ENCODE measurements at regions not wholly inside any gene's neighbourhood (a gene's known extent, or its start where the extent isn't known, plus 50 kb on each side); places are given as distances from the start of the nearest gene placed in this dataset.

GRCh38 chr3:161852744-161853143, 356.1 kb downstream of the OTOL1 start:
- H2AK5ac ChIP-seq (ENCODE audit: low read length): no peak overlapping the region
- H2BK5ac ChIP-seq (ENCODE audit: low read length): no peak overlapping the region
- H2BK120ac ChIP-seq (ENCODE audit: low read depth, low read length): peak overlapping the region; percentile 32
- H3K79me2 ChIP-seq (ENCODE audit: control insufficient read depth, insufficient read depth, low read length): no peaks in the 10 kb centered on the region
- peak overlapping the region; percentile 21 for H3K4ac ChIP-seq (ENCODE audit: low read depth, low read length)
- no peak overlapping the region for H3K56ac ChIP-seq (ENCODE audit: low read length)
- no peak for DNase-seq
- no peak overlapping the region for H3K4me3 ChIP-seq (ENCODE audit: low read length)
- H3K36me3 ChIP-seq (ENCODE audit: control insufficient read depth, insufficient read depth, low read length): no peaks in the 10 kb centered on the region
- no peak overlapping the region for H3K23ac ChIP-seq (ENCODE audit: low read length)
- no peak overlapping the region for H3K27ac ChIP-seq (ENCODE audit: low read depth, low read length)
- peak overlapping the region; percentile 82 for H3K18ac ChIP-seq (ENCODE audit: low read length)
- no peak overlapping the region for H3K9ac ChIP-seq (ENCODE audit: low read length)
- H3K4me2 ChIP-seq (ENCODE audit: low read length): no peak overlapping the region
- no peak overlapping the region for H2BK15ac ChIP-seq (replicated peaks; ENCODE audit: low read depth)
- no CpG with 5 or more reads among the region's 9 CpGs for WGBS (ENCODE audit: extremely low coverage, insufficient coverage, low lambda C conversion rate)
- no peak overlapping the region for H4K5ac ChIP-seq (ENCODE audit: low read length)
- no peaks in the 10 kb centered on the region for H3K79me1 ChIP-seq (ENCODE audit: low read length)
- no peaks in the 10 kb centered on the region for H3K4me1 ChIP-seq (ENCODE audit: control insufficient read depth, low read depth, low read length)
- no peak overlapping the region for H4K8ac ChIP-seq (ENCODE audit: low read depth, low read length)
- H3K27me3 ChIP-seq (ENCODE audit: insufficient read depth, low read length, poor library complexity): no peaks in the 10 kb centered on the region

DNA sequence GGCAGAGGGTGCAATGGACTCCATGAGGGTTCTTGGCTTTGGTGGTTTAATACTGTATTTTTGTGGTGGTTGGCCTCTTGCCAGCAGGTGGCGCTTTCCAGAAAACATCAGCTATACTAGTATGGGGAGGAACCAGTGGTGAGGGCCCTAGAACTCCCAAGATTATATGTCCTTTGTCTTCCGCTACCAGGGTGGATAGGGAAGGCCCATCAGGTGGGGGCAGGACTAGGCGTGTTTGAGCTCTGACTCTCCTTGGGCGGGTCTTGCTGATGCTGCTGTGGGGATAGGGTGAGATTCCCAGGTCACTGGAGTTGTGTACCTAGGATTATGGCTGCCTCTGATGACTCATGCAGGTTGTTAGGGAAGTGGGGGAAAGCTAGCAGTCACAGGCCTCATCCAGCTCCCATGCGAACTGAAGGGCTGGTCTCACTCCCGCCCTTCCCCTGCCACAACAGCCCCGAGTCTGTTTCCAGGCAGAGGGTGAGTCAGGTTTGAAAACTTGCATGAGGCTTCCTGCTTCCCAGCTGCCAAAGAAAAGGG, 357.7 kb downstream of the OTOL1 start:
- Histone ChIP-seq H3K9ac (ENCODE audit: low read length) (no peak overlapping the region), H3K4me1 (ENCODE audit: control insufficient read depth, low read depth, low read length) (no peaks in the 10 kb centered on the region), H3K4me3 (ENCODE audit: low read length) (no peak overlapping the region), H3K27ac (ENCODE audit: low read depth, low read length) (no peak overlapping the region), H3K4me2 (ENCODE audit: low read length) (no peak overlapping the region), H3K4ac (ENCODE audit: low read depth, low read length) (no peak overlapping the region), H3K18ac (ENCODE audit: low read length) (no peak overlapping the region), H3K27me3 (ENCODE audit: insufficient read depth, low read length, poor library complexity) (no peaks in the 10 kb centered on the region), H3K36me3 (ENCODE audit: control insufficient read depth, insufficient read depth, low read length) (no peaks in the 10 kb centered on the region), H2BK120ac (ENCODE audit: low read depth, low read length) (no peak overlapping the region), H3K79me2 (ENCODE audit: control insufficient read depth, insufficient read depth, low read length) (no peaks in the 10 kb centered on the region), H3K79me1 (ENCODE audit: low read length) (no peaks in the 10 kb centered on the region), H2BK5ac (ENCODE audit: low read length) (no peak overlapping the region), H2AK5ac (ENCODE audit: low read length) (no peak overlapping the region), H3K23ac (ENCODE audit: low read length) (no peak overlapping the region), H2BK15ac (replicated peaks; ENCODE audit: low read depth) (no peak overlapping the region), H3K56ac (ENCODE audit: low read length) (no peak overlapping the region), H4K5ac (ENCODE audit: low read length) (no peak overlapping the region), H4K8ac (ENCODE audit: low read depth, low read length) (no peak overlapping the region)
- DNase-seq: peak; percentile 85
- no CpG with 5 or more reads among the region's 7 CpGs for WGBS (ENCODE audit: extremely low coverage, insufficient coverage, low lambda C conversion rate)

- H3K23ac ChIP-seq (ENCODE audit: low read length): no peak overlapping the region
- no peaks in the 10 kb centered on the region for H3K79me2 ChIP-seq (ENCODE audit: control insufficient read depth, insufficient read depth, low read length)
- no peak overlapping the region for H3K4me3 ChIP-seq (ENCODE audit: low read length)
- H2BK5ac ChIP-seq (ENCODE audit: low read length): no peak overlapping the region
- no peak overlapping the region for H3K4ac ChIP-seq (ENCODE audit: low read depth, low read length)
- no peak for DNase-seq
- H3K9ac ChIP-seq (ENCODE audit: low read length): no peak overlapping the region
- no peak overlapping the region for H3K56ac ChIP-seq (ENCODE audit: low read length)
- H2BK15ac ChIP-seq (replicated peaks; ENCODE audit: low read depth): no peak overlapping the region
- H3K36me3 ChIP-seq (ENCODE audit: control insufficient read depth, insufficient read depth, low read length): no peaks in the 10 kb centered on the region
- no peak overlapping the region for H4K5ac ChIP-seq (ENCODE audit: low read length)
- no peaks in the 10 kb centered on the region for H3K27me3 ChIP-seq (ENCODE audit: insufficient read depth, low read length, poor library complexity)
- H3K4me1 ChIP-seq (ENCODE audit: control insufficient read depth, low read depth, low read length): no peaks in the 10 kb centered on the region
- no peak overlapping the region for H3K18ac ChIP-seq (ENCODE audit: low read length)
- no peak overlapping the region for H2BK120ac ChIP-seq (ENCODE audit: low read depth, low read length)
- no peaks in the 10 kb centered on the region for H3K79me1 ChIP-seq (ENCODE audit: low read length)
- H3K4me2 ChIP-seq (ENCODE audit: low read length): no peak overlapping the region
- no peak overlapping the region for H2AK5ac ChIP-seq (ENCODE audit: low read length)
- H3K27ac ChIP-seq (ENCODE audit: low read depth, low read length): no peak overlapping the region
- no peak overlapping the region for H4K8ac ChIP-seq (ENCODE audit: low read depth, low read length)
- no CpG with 5 or more reads among the region's 4 CpGs for WGBS (ENCODE audit: extremely low coverage, insufficient coverage, low lambda C conversion rate)
Observed at GRCh38 chr3:161859057-161859456, 362.4 kb downstream of the OTOL1 start.

DNA sequence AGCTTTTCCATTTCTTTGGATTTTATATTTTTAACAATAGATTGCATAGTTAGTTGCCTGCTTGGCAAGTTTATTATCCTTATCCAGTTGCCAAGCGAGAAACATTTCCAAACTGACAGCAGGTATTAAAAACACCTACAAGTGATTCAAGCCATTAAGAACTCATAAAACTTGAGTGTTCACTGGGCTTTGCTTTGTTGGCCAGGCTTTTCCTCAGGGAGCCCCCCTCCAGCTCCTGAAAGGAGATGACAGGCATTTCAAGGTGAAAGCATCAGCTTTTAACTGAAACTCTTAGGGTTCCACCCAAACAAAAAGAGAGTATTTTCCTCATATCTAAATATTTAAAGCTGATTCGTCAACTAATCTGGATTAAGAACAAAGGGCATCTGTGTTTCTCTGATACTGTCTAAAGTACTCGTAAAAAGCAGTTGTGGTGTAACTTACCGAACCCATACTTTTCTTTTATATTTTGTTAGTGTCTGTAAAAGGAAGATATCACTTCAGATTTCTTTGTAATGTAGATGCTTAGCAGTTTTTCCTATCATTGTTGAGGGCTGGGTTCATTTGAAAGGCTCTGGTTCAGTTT, 363.4 kb downstream of the OTOL1 start:
- DNase-seq: no peak
- H3K27ac ChIP-seq (ENCODE audit: low read depth, low read length): no peak overlapping the region
- H4K5ac ChIP-seq (ENCODE audit: low read length): no peak overlapping the region
- no peak overlapping the region for H2AK5ac ChIP-seq (ENCODE audit: low read length)
- H3K9ac ChIP-seq (ENCODE audit: low read length): no peak overlapping the region
- H2BK15ac ChIP-seq (replicated peaks; ENCODE audit: low read depth): no peak overlapping the region
- no peak overlapping the region for H2BK120ac ChIP-seq (ENCODE audit: low read depth, low read length)
- H3K4me3 ChIP-seq (ENCODE audit: low read length): no peak overlapping the region
- no peaks in the 10 kb centered on the region for H3K4me1 ChIP-seq (ENCODE audit: control insufficient read depth, low read depth, low read length)
- H3K27me3 ChIP-seq (ENCODE audit: insufficient read depth, low read length, poor library complexity): no peaks in the 10 kb centered on the region
- H3K23ac ChIP-seq (ENCODE audit: low read length): no peak overlapping the region
- no peak overlapping the region for H3K4ac ChIP-seq (ENCODE audit: low read depth, low read length)
- peak overlapping the region; percentile 11 for H3K56ac ChIP-seq (ENCODE audit: low read length)
- no peaks in the 10 kb centered on the region for H3K79me2 ChIP-seq (ENCODE audit: control insufficient read depth, insufficient read depth, low read length)
- H2BK5ac ChIP-seq (ENCODE audit: low read length): no peak overlapping the region
- H4K8ac ChIP-seq (ENCODE audit: low read depth, low read length): no peak overlapping the region
- no CpG with 5 or more reads among the region's 4 CpGs for WGBS (ENCODE audit: extremely low coverage, insufficient coverage, low lambda C conversion rate)
- no peaks in the 10 kb centered on the region for H3K79me1 ChIP-seq (ENCODE audit: low read length)
- no peak overlapping the region for H3K18ac ChIP-seq (ENCODE audit: low read length)
- H3K4me2 ChIP-seq (ENCODE audit: low read length): no peak overlapping the region
- H3K36me3 ChIP-seq (ENCODE audit: control insufficient read depth, insufficient read depth, low read length): no peaks in the 10 kb centered on the region

DNA sequence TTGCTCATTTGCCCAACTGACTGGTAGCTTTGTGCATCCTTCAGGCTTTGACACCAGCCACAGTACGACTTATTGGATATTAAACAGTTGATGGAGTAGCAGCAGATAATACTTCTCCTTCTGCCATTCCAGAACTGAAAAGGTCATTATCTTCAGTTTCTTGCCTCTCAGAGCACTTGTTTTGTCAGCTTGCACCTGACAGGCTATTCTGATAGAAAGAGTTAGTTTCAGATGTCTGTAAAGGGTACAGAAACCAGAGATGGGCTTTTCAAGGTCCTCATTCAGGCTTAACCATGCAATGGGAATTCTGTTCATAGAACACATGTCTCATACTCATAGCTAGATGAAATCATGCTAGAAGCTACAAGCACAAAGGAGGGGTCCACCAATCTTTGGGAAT, 367.2 kb downstream of the OTOL1 start:
- Histone ChIP-seq H2BK120ac (ENCODE audit: low read depth, low read length) (no peak overlapping the region), H3K79me1 (ENCODE audit: low read length) (no peaks in the 10 kb centered on the region), H3K27ac (ENCODE audit: low read depth, low read length) (no peak overlapping the region), H3K36me3 (ENCODE audit: control insufficient read depth, insufficient read depth, low read length) (no peaks in the 10 kb centered on the region), H3K56ac (ENCODE audit: low read length) (no peak overlapping the region), H3K23ac (ENCODE audit: low read length) (no peak overlapping the region), H3K4ac (ENCODE audit: low read depth, low read length) (no peak overlapping the region), H2BK5ac (ENCODE audit: low read length) (no peak overlapping the region), H3K4me3 (ENCODE audit: low read length) (no peak overlapping the region), H2BK15ac (replicated peaks; ENCODE audit: low read depth) (no peak overlapping the region), H3K27me3 (ENCODE audit: insufficient read depth, low read length, poor library complexity) (no peaks in the 10 kb centered on the region), H3K79me2 (ENCODE audit: control insufficient read depth, insufficient read depth, low read length) (no peaks in the 10 kb centered on the region), H3K4me2 (ENCODE audit: low read length) (no peak overlapping the region), H2AK5ac (ENCODE audit: low read length) (no peak overlapping the region), H3K18ac (ENCODE audit: low read length) (peak overlapping the region; percentile 39), H4K5ac (ENCODE audit: low read length) (no peak overlapping the region), H4K8ac (ENCODE audit: low read depth, low read length) (no peak overlapping the region), H3K4me1 (ENCODE audit: control insufficient read depth, low read depth, low read length) (no peaks in the 10 kb centered on the region), H3K9ac (ENCODE audit: low read length) (no peak overlapping the region)
- DNase-seq: no peak
- WGBS (ENCODE audit: extremely low coverage, insufficient coverage, low lambda C conversion rate): no CpG with 5 or more reads among the region's 1 CpG

- Histone ChIP-seq H2BK120ac (ENCODE audit: low read depth, low read length) (no peak overlapping the region), H3K4ac (ENCODE audit: low read depth, low read length) (no peak overlapping the region), H2AK5ac (ENCODE audit: low read length) (no peak overlapping the region), H3K56ac (ENCODE audit: low read length) (no peak overlapping the region), H3K36me3 (ENCODE audit: control insufficient read depth, insufficient read depth, low read length) (no peaks in the 10 kb centered on the region), H4K8ac (ENCODE audit: low read depth, low read length) (no peak overlapping the region), H2BK15ac (replicated peaks; ENCODE audit: low read depth) (no peak overlapping the region), H3K4me3 (ENCODE audit: low read length) (no peak overlapping the region), H3K4me1 (ENCODE audit: control insufficient read depth, low read depth, low read length) (no peaks in the 10 kb centered on the region), H3K9ac (ENCODE audit: low read length) (no peak overlapping the region), H3K27ac (ENCODE audit: low read depth, low read length) (no peak overlapping the region), H3K18ac (ENCODE audit: low read length) (no peak overlapping the region), H2BK5ac (ENCODE audit: low read length) (no peak overlapping the region), H3K4me2 (ENCODE audit: low read length) (no peak overlapping the region), H3K79me2 (ENCODE audit: control insufficient read depth, insufficient read depth, low read length) (no peaks in the 10 kb centered on the region), H3K23ac (ENCODE audit: low read length) (no peak overlapping the region), H3K27me3 (ENCODE audit: insufficient read depth, low read length, poor library complexity) (no peaks in the 10 kb centered on the region), H4K5ac (ENCODE audit: low read length) (no peak overlapping the region), H3K79me1 (ENCODE audit: low read length) (no peaks in the 10 kb centered on the region)
- no peak for DNase-seq
- no CpG with 5 or more reads among the region's 1 CpG for WGBS (ENCODE audit: extremely low coverage, insufficient coverage, low lambda C conversion rate)
Observed at GRCh38 chr3:161866176-161866575, 369.6 kb downstream of the OTOL1 start.
